Thymus (tissue), 11 donors: ENCODE measurements at regions not wholly inside any gene's neighbourhood (a gene's known extent, or its start where the extent isn't known, plus 50 kb on each side); places are given as distances from the start of the nearest gene placed in this dataset.

ENCODE experiments used
- DNase-seq, 9 donors: peaks; one replicate each; pipeline ENCODE4 v3.0.0-alpha.2; 2013; ENCODE audit warnings: low spot score in 9 of 9, low read depth in 6 of 9, missing footprints in 1 of 9
- H3K27ac ChIP-seq, 2 donors: one replicate each; pipeline ENCODE4 v1.5.1; 2013; ENCODE audit warnings: control low read depth in 1 of 2, low read depth in 1 of 2, low read length in 1 of 2, mild to moderate bottlenecking in 1 of 2, moderate library complexity in 1 of 2
- H3K27me3 ChIP-seq, 2 donors: one replicate each; pipeline ENCODE4 v1.5.1; 2013; ENCODE audit warnings: low read length in 1 of 2; ENCODE audit not compliant: control insufficient read depth in 2 of 2, insufficient read depth in 1 of 2
- H3K36me3 ChIP-seq, 2 donors: one replicate each; pipeline ENCODE4 v1.5.1; 2013; ENCODE audit warnings: low read length in 1 of 2, mild to moderate bottlenecking in 1 of 2, moderate library complexity in 1 of 2; ENCODE audit not compliant: control insufficient read depth in 2 of 2, insufficient read depth in 2 of 2
- H3K4me1 ChIP-seq, 2 donors: one replicate each; pipeline ENCODE4 v1.5.1; 2013; ENCODE audit warnings: low read length in 2 of 2; ENCODE audit not compliant: control insufficient read depth in 2 of 2, insufficient read depth in 2 of 2
- H3K4me3 ChIP-seq, 2 donors: one replicate each; pipeline ENCODE4 v1.5.1; 2013; ENCODE audit warnings: low read length in 2 of 2, control low read depth in 1 of 2, mild to moderate bottlenecking in 1 of 2
- H3K9me3 ChIP-seq, 2 donors: one replicate each; pipeline ENCODE4 v1.5.1; 2013; ENCODE audit warnings: low read length in 1 of 2, mild to moderate bottlenecking in 1 of 2; ENCODE audit not compliant: control insufficient read depth in 2 of 2, insufficient read depth in 1 of 2
- WGBS: extraction: QIAGEN DNeasy Blood & Tissue Kit; methylation state at CpG from one replicate; pipeline ENCODE4 v1.1.7; 2013; 5-methylcytosine and 5-hydroxymethylcytosine counted together
- donor health status: healthy.

- Histone ChIP-seq H3K9me3 (peaks cover 0 to 6% of the 10 kb centered on the region in 2 donors), H3K36me3 (no peaks in the 10 kb centered on the region), H3K27me3 (no peaks in the 10 kb centered on the region), H3K4me3 (no peak overlapping the region), H3K4me1 (no peaks in the 10 kb centered on the region), H3K27ac (no peak overlapping the region)
- 94% methylated on average over 7 of the region's 7 CpGs for WGBS
- no peak for DNase-seq
Measured at GRCh38 chr2:12642332-12642731, 74.4 kb upstream of the TRIB2 start.

- Histone ChIP-seq H3K4me3 (no peak overlapping the region), H3K4me1 (no peaks in the 10 kb centered on the region), H3K27ac (no peak overlapping the region), H3K36me3 (no peaks in the 10 kb centered on the region), H3K27me3 (no peaks in the 10 kb centered on the region), H3K9me3 (peaks cover 0 to 6% of the 10 kb centered on the region in 2 donors)
- 95% methylated on average over 5 of the region's 5 CpGs for WGBS
- DNase-seq, result no peak
Measured at GRCh38 chr2:12642859-12643258, 73.9 kb upstream of the TRIB2 start.

GRCh38 chr2:12649602-12650400 is 66.9 kb upstream of the TRIB2 start:
- Histone ChIP-seq H3K9me3 (peaks cover 0 to 6% of the 10 kb centered on the region in 2 donors), H3K27me3 (no peaks in the 10 kb centered on the region), H3K4me3 (no peak overlapping the region), H3K4me1 (no peaks in the 10 kb centered on the region), H3K27ac (no peak overlapping the region), H3K36me3 (no peaks in the 10 kb centered on the region)
- no peak for DNase-seq
- 85% methylated on average over 10 of the region's 10 CpGs for WGBS

GRCh38 chr2:12651641-12652040 is 65.1 kb upstream of the TRIB2 start:
- Histone ChIP-seq H3K27ac (no peak overlapping the region), H3K4me1 (no peaks in the 10 kb centered on the region), H3K36me3 (no peaks in the 10 kb centered on the region), H3K4me3 (no peak overlapping the region), H3K27me3 (no peaks in the 10 kb centered on the region), H3K9me3 (peaks cover 0 to 2% of the 10 kb centered on the region in 2 donors)
- 93% methylated on average over 8 of the region's 8 CpGs for WGBS
- no peak for DNase-seq

GRCh38 chr2:12652723-12653122 is 64.0 kb upstream of the TRIB2 start:
- Histone ChIP-seq H3K4me3 (no peak overlapping the region), H3K27ac (no peak overlapping the region), H3K27me3 (no peaks in the 10 kb centered on the region), H3K9me3 (no peaks in the 10 kb centered on the region), H3K36me3 (no peaks in the 10 kb centered on the region), H3K4me1 (no peaks in the 10 kb centered on the region)
- no peak for DNase-seq
- 97% methylated on average over 9 of the region's 9 CpGs for WGBS

- 96% methylated on average over 6 of the region's 6 CpGs for WGBS
- H3K4me1 ChIP-seq, result no peaks in the 10 kb centered on the region
- H3K9me3 ChIP-seq, result no peaks in the 10 kb centered on the region
- DNase-seq, result no peak
- H3K36me3 ChIP-seq, result no peaks in the 10 kb centered on the region
- no peak overlapping the region for H3K4me3 ChIP-seq
- H3K27me3 ChIP-seq, result no peaks in the 10 kb centered on the region
- H3K27ac ChIP-seq, result no peak overlapping the region
Measured at GRCh38 chr2:12657560-12657959, 59.2 kb upstream of the TRIB2 start.

- Histone ChIP-seq H3K36me3 (no peaks in the 10 kb centered on the region), H3K27ac (no peak overlapping the region), H3K4me3 (no peak overlapping the region), H3K9me3 (no peaks in the 10 kb centered on the region), H3K27me3 (no peaks in the 10 kb centered on the region), H3K4me1 (no peaks in the 10 kb centered on the region)
- WGBS, result 94% methylated on average over 3 of the region's 3 CpGs
- DNase-seq, result peak in 1 of 9 donors; percentile 6
Measured at GRCh38 chr2:12658310-12658945, 58.3 kb upstream of the TRIB2 start.

- Histone ChIP-seq H3K27me3 (no peaks in the 10 kb centered on the region), H3K4me1 (no peaks in the 10 kb centered on the region), H3K9me3 (no peaks in the 10 kb centered on the region), H3K27ac (no peak overlapping the region), H3K36me3 (no peaks in the 10 kb centered on the region), H3K4me3 (no peak overlapping the region)
- DNase-seq, result no peak
- 99% methylated on average over 1 of the region's 1 CpG for WGBS
Measured at GRCh38 chr2:12661489-12661888, 55.2 kb upstream of the TRIB2 start.

- H3K27ac ChIP-seq, result no peak overlapping the region
- H3K36me3 ChIP-seq, result no peaks in the 10 kb centered on the region
- no peaks in the 10 kb centered on the region for H3K4me1 ChIP-seq
- H3K9me3 ChIP-seq, result no peaks in the 10 kb centered on the region
- no peaks in the 10 kb centered on the region for H3K27me3 ChIP-seq
- no peak overlapping the region for H3K4me3 ChIP-seq
- DNase-seq, result no peak
- 94% methylated on average over 11 of the region's 11 CpGs for WGBS
Measured at GRCh38 chr2:12663306-12664037, 53.3 kb upstream of the TRIB2 start.
